ENCODE measurements at regions not wholly inside any gene's neighbourhood (a gene's known extent, or its start where the extent isn't known, plus 50 kb on each side); places are given as distances from the start of the nearest gene placed in this dataset.
"Not testable (repeated sequence)": the region's sequence is repeated elsewhere in the genome, so short reads cannot be mapped to it uniquely, and the experiment has no call there.

- DNase-seq (ENCODE audit: low spot score) = no peak
Measured at GRCh38 chr3:162395496-162395895, 898.9 kb downstream of the OTOL1 start.

- no peak for DNase-seq (ENCODE audit: low spot score)
Measured at GRCh38 chr3:162398554-162398953, 901.9 kb downstream of the OTOL1 start.

- DNase-seq (ENCODE audit: low spot score) = peak; percentile 1
Measured at GRCh38 chr3:162400697-162401096, 904.1 kb downstream of the OTOL1 start.

GRCh38 chr3:162411556-162411955 lies 914.9 kb downstream of the OTOL1 start:
- not testable (repeated sequence) for DNase-seq (ENCODE audit: low spot score)

DNA sequence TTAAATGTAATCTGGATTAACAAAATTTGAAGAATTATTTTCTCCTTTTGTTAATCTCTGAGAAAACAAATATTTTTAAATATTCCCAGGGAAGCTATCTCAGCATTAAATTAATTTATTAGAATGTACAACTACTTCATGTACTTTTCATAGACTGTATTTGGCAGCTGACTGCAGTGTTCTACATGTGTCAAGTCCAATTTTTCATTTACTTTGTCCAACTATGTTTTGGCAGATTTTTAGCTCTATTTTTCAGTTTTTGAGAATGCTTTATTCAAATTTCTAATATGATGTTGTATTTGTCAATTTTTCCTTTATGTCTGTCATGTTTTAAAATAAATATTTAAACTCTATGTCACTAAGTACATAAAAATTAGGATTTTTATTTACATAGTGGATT lies 925.1 kb downstream of the OTOL1 start:
- DNase-seq (ENCODE audit: low spot score) = no peak

GRCh38 chr3:162428192-162428591 lies 931.6 kb downstream of the OTOL1 start:
- no peak for DNase-seq (ENCODE audit: low spot score)

- no peak for DNase-seq (ENCODE audit: low spot score)
Measured at GRCh38 chr3:162435750-162436149, 939.1 kb downstream of the OTOL1 start.

GRCh38 chr3:162436826-162437225 lies 940.2 kb downstream of the OTOL1 start:
- DNase-seq (ENCODE audit: low spot score) = no peak

- DNase-seq (ENCODE audit: low spot score) = no peak
Measured at GRCh38 chr3:162437480-162437879, 940.9 kb downstream of the OTOL1 start.

- DNase-seq (ENCODE audit: low spot score) = peak; percentile 31
Measured at GRCh38 chr3:162441716-162442115, 945.1 kb downstream of the OTOL1 start.

DNA sequence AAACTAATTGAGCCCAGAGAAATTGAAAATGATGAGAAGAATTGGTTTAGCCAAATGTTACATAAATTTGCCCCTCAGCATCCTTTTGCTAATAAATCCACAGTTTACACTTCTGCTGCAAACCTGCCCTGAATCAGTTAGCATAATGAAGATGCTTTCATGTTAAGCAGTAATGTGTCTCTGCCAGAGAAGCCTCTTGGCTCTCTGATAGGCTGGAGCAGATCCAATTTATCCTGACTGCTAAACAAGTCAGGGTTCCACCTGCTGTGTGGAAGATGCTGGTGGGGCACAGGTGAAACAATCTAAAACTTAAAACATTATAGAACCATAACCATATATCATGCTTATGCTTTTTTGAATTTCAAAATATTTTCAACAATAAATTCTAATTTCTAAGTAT lies 946.8 kb downstream of the OTOL1 start:
- no peak for DNase-seq (ENCODE audit: low spot score)

- DNase-seq (ENCODE audit: low spot score) = no peak
Measured at GRCh38 chr3:162468791-162469190, 972.2 kb downstream of the OTOL1 start.

GRCh38 chr3:162487138-162487537 lies 990.5 kb downstream of the OTOL1 start:
- no peak for DNase-seq (ENCODE audit: low spot score)

DNA sequence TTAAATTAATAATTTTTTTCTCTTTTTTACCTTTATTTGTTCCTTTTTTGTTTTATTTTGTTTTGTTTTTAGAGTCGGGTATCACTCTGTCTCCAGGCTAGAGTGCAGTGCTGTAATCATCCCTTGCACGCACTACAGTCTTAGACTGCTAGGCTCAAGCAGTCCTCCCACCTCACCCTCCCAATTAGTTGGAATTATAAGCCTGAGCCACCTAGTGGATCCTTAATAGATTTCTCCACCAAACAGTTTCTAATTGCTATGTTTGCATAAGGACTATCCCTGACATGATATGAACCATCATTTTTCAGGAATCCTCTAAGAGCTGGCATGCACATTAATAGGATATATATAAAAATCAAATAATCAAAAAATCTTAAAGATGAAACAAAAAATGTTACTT lies 993.2 kb downstream of the OTOL1 start:
- DNase-seq (ENCODE audit: low spot score) = no peak

GRCh38 chr3:162491952-162492351 lies 995.3 kb downstream of the OTOL1 start:
- DNase-seq (ENCODE audit: low spot score) = peak; percentile 11

DNA sequence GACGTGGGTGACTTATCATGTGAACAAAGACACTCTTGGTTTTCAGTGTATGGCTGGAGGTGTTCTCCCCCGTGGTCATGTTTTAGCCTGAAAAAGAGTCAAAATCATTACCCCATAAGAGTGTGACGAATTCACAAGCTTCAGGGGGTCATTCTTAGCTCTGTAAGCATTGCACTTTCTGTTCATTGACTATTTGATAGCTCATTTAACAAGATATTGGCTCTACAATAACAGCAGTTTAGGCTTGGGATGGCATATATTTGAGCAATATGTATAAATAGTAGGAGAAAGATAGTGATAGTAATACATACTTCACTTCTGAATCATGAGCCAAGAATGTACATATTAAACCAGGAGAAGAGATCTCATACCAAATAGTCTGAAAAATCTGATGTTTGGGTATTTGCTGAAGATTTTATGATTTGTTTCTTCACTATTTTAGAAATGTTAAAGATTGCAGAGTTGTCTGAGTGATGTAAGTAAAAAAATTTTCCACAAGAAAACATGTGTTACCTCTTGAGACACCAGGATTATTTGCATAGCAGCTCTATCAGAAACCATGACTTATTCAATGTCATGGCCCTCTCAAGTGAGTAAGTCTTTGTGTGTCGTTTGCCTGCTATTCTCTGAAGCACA lies 996.0 kb downstream of the OTOL1 start:
- peak; percentile 61 for DNase-seq (ENCODE audit: low spot score)

DNA sequence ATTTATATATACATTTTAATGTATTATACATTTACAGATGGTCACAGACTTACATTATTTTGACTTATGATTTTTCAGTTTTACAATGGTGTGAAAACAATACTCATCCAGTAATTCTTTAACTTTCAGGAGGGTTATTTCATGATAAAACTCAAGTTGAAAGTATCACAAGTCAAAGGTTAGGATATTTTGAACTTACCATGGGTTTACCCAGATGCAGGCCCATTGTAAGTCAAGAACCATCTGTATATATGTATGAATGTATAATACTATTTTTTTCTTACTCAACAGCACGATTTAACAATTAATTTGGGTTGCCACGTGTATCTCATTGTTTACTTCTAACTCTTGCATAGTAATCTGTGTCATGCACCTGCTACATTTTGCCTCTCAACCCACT lies 1002.0 kb downstream of the OTOL1 start:
- no peak for DNase-seq (ENCODE audit: low spot score)

DNA sequence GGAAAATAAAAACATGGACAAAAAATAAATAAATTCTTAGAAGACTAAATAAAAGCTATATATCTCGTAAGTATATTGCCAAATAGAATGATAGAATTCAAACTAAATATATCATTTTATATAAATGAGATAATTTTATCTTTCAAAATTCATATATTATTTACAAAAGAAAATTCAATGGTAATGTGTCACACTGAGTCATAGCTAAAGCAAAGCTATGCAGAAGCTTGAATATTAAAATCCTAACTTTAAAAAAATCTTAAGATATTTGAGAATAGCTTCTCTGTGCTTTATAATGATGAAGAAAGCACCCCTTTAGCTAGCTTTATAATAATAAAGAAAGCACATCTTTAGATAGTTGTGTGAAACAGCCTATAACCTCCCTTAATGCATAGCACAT lies 1010.8 kb downstream of the OTOL1 start:
- DNase-seq (ENCODE audit: low spot score) = no peak

- no peak for DNase-seq (ENCODE audit: low spot score)
Measured at GRCh38 chr3:162512488-162512887, 1015.9 kb downstream of the OTOL1 start.

DNA sequence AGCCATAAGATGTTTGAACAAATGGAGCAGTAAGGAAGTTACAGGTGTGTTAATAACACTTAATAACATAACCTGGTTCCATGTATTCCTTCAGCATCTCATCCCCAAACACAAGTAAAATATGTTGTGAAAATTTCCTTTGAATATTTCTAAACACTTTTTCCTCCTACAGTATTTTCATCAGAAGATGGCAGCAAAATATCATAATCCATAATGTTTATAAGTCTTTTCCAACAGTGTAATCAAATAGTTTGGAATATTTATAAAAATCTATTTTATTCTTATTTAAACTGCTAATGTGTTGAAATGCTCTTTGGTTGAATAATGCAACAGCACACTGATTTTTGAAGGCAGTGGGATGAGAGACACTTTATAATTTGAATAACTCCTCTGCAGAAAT lies 1020.5 kb downstream of the OTOL1 start:
- DNase-seq (ENCODE audit: low spot score) = peak; percentile 10

- DNase-seq (ENCODE audit: low spot score) = no peak
Measured at GRCh38 chr3:162521669-162522068, 1025.1 kb downstream of the OTOL1 start.

DNA sequence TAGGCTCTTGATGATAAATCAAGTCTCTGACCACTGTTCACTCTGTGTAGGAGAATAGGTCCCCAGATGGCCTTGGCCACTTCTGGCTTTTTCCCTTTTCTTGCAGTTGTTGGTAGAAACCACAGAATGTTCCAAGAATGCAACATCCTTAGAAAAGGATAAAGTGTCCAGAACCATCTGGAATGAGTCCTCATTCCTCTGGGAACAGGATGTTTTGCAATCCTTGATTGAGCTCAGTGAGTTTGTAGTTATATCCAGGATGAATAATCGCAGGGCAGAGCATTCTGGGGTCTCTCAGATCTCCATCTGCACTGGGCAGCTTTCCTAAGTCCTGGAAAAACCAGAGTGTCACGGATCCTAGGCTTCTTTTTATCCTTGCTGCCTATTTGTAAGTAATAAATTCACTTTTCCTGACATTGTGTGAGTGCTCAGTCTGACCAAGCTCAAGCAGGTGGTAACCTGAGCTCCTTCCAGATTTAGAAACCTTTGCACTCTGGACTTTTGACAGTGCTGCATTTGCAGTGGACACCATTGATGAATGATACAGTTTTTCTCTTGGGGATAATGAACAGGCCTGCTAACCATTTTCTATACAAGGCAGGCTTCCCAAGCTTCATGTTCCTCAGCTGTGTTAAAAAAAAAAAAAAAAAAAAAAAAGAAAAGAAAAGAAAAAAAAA lies 1028.6 kb downstream of the OTOL1 start:
- peak; percentile 53 for DNase-seq (ENCODE audit: low spot score)

DNA sequence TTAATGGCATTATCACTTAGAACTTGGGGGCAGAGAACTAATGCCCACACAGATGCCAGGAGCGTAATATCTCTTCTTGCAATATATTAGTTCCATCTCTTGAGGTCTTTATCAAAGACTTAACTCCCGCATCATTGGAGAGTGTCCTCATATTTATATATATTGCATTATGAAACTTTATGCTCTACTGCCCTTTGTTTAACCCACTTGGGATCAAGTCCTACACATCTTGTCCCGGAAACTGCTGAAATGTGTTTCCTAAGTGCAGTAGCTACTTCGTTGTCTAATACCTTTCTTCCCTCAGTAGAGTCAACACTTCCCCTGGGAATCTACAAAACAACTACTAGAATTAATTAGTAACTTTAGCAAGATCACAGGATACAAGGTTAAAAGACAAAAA lies 1029.2 kb downstream of the OTOL1 start:
- no peak for DNase-seq (ENCODE audit: low spot score)

GRCh38 chr3:162534431-162534830 lies 1037.8 kb downstream of the OTOL1 start:
- DNase-seq (ENCODE audit: low spot score) = no peak

All from umbilical cord (tissue), 1 donor.